ENCODE measurements at regions not wholly inside any gene's neighbourhood (a gene's known extent, or its start where the extent isn't known, plus 50 kb on each side); places are given as distances from the start of the nearest gene placed in this dataset.

GRCh38 chr2:66084948-66085590 is 349.9 kb upstream of the MEIS1 start:
- Histone ChIP-seq H4K20me1 (replicated peaks in 1 of 2; ENCODE audit: control insufficient read depth in 1 of 2, insufficient read depth in 2 of 2, low read length in 2 of 2) (no peaks in the 10 kb centered on the region), H3K4me2 (ENCODE audit: insufficient read depth in 1 of 2, low read depth in 2 of 2, low read length in 2 of 2) (no peak overlapping the region), H2BK5ac (ENCODE audit: low read depth, low read length) (no peak overlapping the region), H3K27me3 (replicated peaks in 1 of 4; ENCODE audit: control insufficient read depth in 3 of 4, extremely low read depth in 1 of 4, insufficient read depth in 3 of 4, low read length in 3 of 4) (no peaks in the 10 kb centered on the region), H3K79me2 (ENCODE audit: control insufficient read depth in 1 of 2, insufficient read depth in 2 of 2, low read length in 2 of 2) (no peaks in the 10 kb centered on the region), H3K4me3 (ENCODE audit: extremely low read depth in 1 of 4, insufficient read depth in 2 of 4, low read depth in 3 of 4, low read length in 4 of 4) (no peak overlapping the region), H2AK5ac (ENCODE audit: low read depth, low read length) (no peak overlapping the region), H3K4me1 (replicated peaks in 1 of 4; ENCODE audit: control insufficient read depth in 3 of 4, insufficient read depth in 4 of 4, low read length in 3 of 4) (no peaks in the 10 kb centered on the region), H3K9me3 (ENCODE audit: insufficient read depth in 2 of 2, low read depth in 1 of 2, low read length in 1 of 2) (no peaks in the 10 kb centered on the region), H3K23ac (ENCODE audit: insufficient read length) (no peak overlapping the region), H4K91ac (replicated peaks; ENCODE audit: insufficient read length, low read length) (no peak overlapping the region), H3K14ac (ENCODE audit: insufficient read length) (no peak overlapping the region), H3K36me3 (ENCODE audit: control insufficient read depth in 2 of 4, insufficient read depth in 4 of 4, low read length in 3 of 4) (no peaks in the 10 kb centered on the region), H3K56ac (replicated peaks; ENCODE audit: insufficient read length, low read depth, low read length) (no peak overlapping the region), H3K18ac (ENCODE audit: extremely low read depth, low read length) (no peak overlapping the region), H2AFZ (ENCODE audit: low read length) (no peak overlapping the region), H2BK12ac (ENCODE audit: low read depth, low read length) (no peak overlapping the region), H4K5ac (ENCODE audit: insufficient read length, low read depth, low read length) (no peak overlapping the region), H3K23me2 (ENCODE audit: low read depth, low read length) (no peaks in the 10 kb centered on the region), H2BK20ac (ENCODE audit: low read length) (no peak overlapping the region), H3K4ac (replicated peaks; ENCODE audit: insufficient read length, low read depth, low read length) (no peak overlapping the region), H3K9ac (replicated peaks in 1 of 4; ENCODE audit: extremely low read depth in 1 of 4, low read depth in 3 of 4, low read length in 3 of 4) (no peak overlapping the region), H3K27ac (ENCODE audit: low read depth, low read length) (no peak overlapping the region), H4K8ac (ENCODE audit: extremely low read depth, insufficient read depth, low read length) (no peak overlapping the region), H3K79me1 (ENCODE audit: low read depth, low read length) (no peaks in the 10 kb centered on the region), H2BK120ac (replicated peaks; ENCODE audit: low read depth, low read length) (no peak overlapping the region), H2BK15ac (ENCODE audit: low read length) (no peak overlapping the region)
- ChIA-PET CTCF (ENCODE audit: partially characterized antibody) (interaction anchor here (0.6 to 1.4 kb wide), 2 partner anchors 11 to 85 kb away, joined by 3 to 4 read pairs; no protein-coding TSS in a partner anchor), POLR2A (ENCODE audit: partially characterized antibody) (no interaction called here)
- WGBS, 2 experiments (ENCODE audit: extremely low coverage in 1 of 2, insufficient coverage in 1 of 2, insufficient read length in 1 of 2, insufficient replicate concordance in 2 of 2, low coverage in 1 of 2, low lambda C conversion rate in 2 of 2, missing lambda C conversion rate in 1 of 2), result 77% methylated on average over 5 of the region's 9 CpGs; no CpG with 5 or more reads in 1 of the 2 experiments
- no peak for FAIRE-seq
- DNase-seq (ENCODE audit: low read depth in 1 of 2, low spot score in 2 of 2), result no peak
- TF ChIP-seq RFX5 (IDR thresholded peaks at IDR 0.05; ENCODE audit: borderline replicate concordance, low read depth, low read length), result no peak
- TF ChIP-seq BRCA1 (IDR thresholded peaks at IDR 0.05; ENCODE audit: low read depth, low read length), result no peak
- TF ChIP-seq PHF8 (conservative IDR thresholded peaks at IDR 0.05; ENCODE audit: low read depth, low read length), result no peak
